ENCODE measurements at regions not wholly inside any gene's neighbourhood (a gene's known extent, or its start where the extent isn't known, plus 50 kb on each side); places are given as distances from the start of the nearest gene placed in this dataset.

- TF ChIP-seq MAX (IDR thresholded peaks at IDR 0.05), result no peak
- no peak for TF ChIP-seq RXRA (IDR thresholded peaks at IDR 0.05)
- TF ChIP-seq TAF1 (conservative IDR thresholded peaks at IDR 0.05), result no peak
- no peak for TF ChIP-seq NR2F2 (IDR thresholded peaks at IDR 0.05)
- no peak for TF ChIP-seq FOXA1 (IDR thresholded peaks at IDR 0.05)
- no peak for TF ChIP-seq RAD21 (IDR thresholded peaks at IDR 0.05)
- TF ChIP-seq SP1 (IDR thresholded peaks at IDR 0.05), result no peak
- TF ChIP-seq FOXA2 (IDR thresholded peaks at IDR 0.05), result no peak
These were observed 590.2 kb upstream of the KCNMB2 start (continued) for GRCh38 chr3:177946048-177946447.

- TF ChIP-seq FOXA1 (IDR thresholded peaks at IDR 0.05) (no peak), HNF4A (conservative IDR thresholded peaks at IDR 0.05) (no peak), EGR1 (IDR thresholded peaks at IDR 0.05; ENCODE audit: low read depth in 2 of 2) (no peak), ATF3 (IDR thresholded peaks at IDR 0.05) (no peak), HNF4G (IDR thresholded peaks at IDR 0.05) (no peak), ZBTB33 (IDR thresholded peaks at IDR 0.05) (no peak), GABPA (IDR thresholded peaks at IDR 0.05 in 1 of 2, conservative IDR thresholded peaks at IDR 0.05 in 1 of 2) (no peak), CTCF (IDR thresholded peaks at IDR 0.05; ENCODE audit: low read depth, low read length, missing input control) (no peak), JUND (IDR thresholded peaks at IDR 0.05) (no peak), MAX (IDR thresholded peaks at IDR 0.05) (no peak)
- Histone ChIP-seq H3K27ac (ENCODE audit: low read depth in 1 of 2, low read length in 2 of 2) (no peak overlapping the region), H3K36me3 (ENCODE audit: control insufficient read depth in 4 of 4, insufficient read depth in 3 of 4, low read depth in 1 of 4, low read length in 3 of 4) (no peaks in the 10 kb centered on the region), H3K4me3 (ENCODE audit: low read depth in 1 of 3, low read length in 3 of 3) (no peak overlapping the region), H3K9ac (ENCODE audit: low read depth in 1 of 2, low read length in 2 of 2) (no peak overlapping the region), H3K9me3 (ENCODE audit: control insufficient read depth in 4 of 4, low read length in 3 of 4) (no peaks in the 10 kb centered on the region), H3K27me3 (ENCODE audit: control insufficient read depth in 4 of 4, insufficient read depth in 4 of 4, low read length in 3 of 4) (no peaks in the 10 kb centered on the region), H3K4me1 (ENCODE audit: control insufficient read depth in 4 of 4, insufficient read depth in 4 of 4, low read length in 3 of 4) (peaks cover 0 to 7% (median 3%) of the 10 kb centered on the region in 4 donors)
- 95% methylated on average over 1 of the region's 1 CpG for WGBS
- DNase-seq (ENCODE audit: low spot score), result no peak
These were observed 589.7 kb upstream of the KCNMB2 start for GRCh38 chr3:177946497-177946896.

- no peak overlapping the region for H3K27ac ChIP-seq (ENCODE audit: low read depth in 1 of 2, low read length in 2 of 2)
These were observed 589.3 kb upstream of the KCNMB2 start for GRCh38 chr3:177946936-177947335.

More at GRCh38 chr3:177946936-177947335, 589.3 kb upstream of the KCNMB2 start:
- Histone ChIP-seq H3K36me3 (ENCODE audit: control insufficient read depth in 4 of 4, insufficient read depth in 3 of 4, low read depth in 1 of 4, low read length in 3 of 4) (no peaks in the 10 kb centered on the region), H3K4me3 (ENCODE audit: low read depth in 1 of 3, low read length in 3 of 3) (no peak overlapping the region), H3K9me3 (ENCODE audit: control insufficient read depth in 4 of 4, low read length in 3 of 4) (no peaks in the 10 kb centered on the region), H3K27me3 (ENCODE audit: control insufficient read depth in 4 of 4, insufficient read depth in 4 of 4, low read length in 3 of 4) (no peaks in the 10 kb centered on the region), H3K4me1 (ENCODE audit: control insufficient read depth in 4 of 4, insufficient read depth in 4 of 4, low read length in 3 of 4) (peaks cover 0 to 7% (median 3%) of the 10 kb centered on the region in 4 donors), H3K9ac (ENCODE audit: low read depth in 1 of 2, low read length in 2 of 2) (peak overlapping the region in 1 of 2 donors; percentile 38)
- peak in 1 of 2 donors; percentile 34 for TF ChIP-seq RXRA (IDR thresholded peaks at IDR 0.05)
- TF ChIP-seq JUND (IDR thresholded peaks at IDR 0.05), result no peak
- TF ChIP-seq HNF4A (conservative IDR thresholded peaks at IDR 0.05), result peak; percentile 26 to 35
- TF ChIP-seq YY1 (IDR thresholded peaks at IDR 0.05), result peak; percentile 12
- TF ChIP-seq RAD21 (IDR thresholded peaks at IDR 0.05), result peak; percentile 7 to 43
- no peak for TF ChIP-seq GABPA (IDR thresholded peaks at IDR 0.05 in 1 of 2, conservative IDR thresholded peaks at IDR 0.05 in 1 of 2)
- no peak for TF ChIP-seq FOXA2 (IDR thresholded peaks at IDR 0.05)
- no peak for DNase-seq (ENCODE audit: low spot score)
- 45% methylated on average over 3 of the region's 3 CpGs for WGBS
